Calu3 (cell line): ENCODE measurements at regions not wholly inside any gene's neighbourhood (a gene's known extent, or its start where the extent isn't known, plus 50 kb on each side); places are given as distances from the start of the nearest gene placed in this dataset.

ENCODE experiments used
- BruUV-seq: library from RNA; stranded (reverse); fragments of 400-500 nt; replicated peaks from 2 replicates; lab custom pipeline; 2021; lab: Mats Ljungman, UMichigan
- CTCF ChIA-PET: fragments of 300-600 bp; sonication (Branson Sonifier 250); formaldehyde crosslinking; loops from one replicate; lab custom pipeline; 2022; ENCODE audit warnings: antibody characterized with exemption; lab: Charles Lee
- DNase-seq: peaks from one replicate; pipeline ENCODE4 v3.0.0; 2022
- H3K27ac Mint-ChIP-seq: one replicate; pipeline ENCODE4 v1.8.0; 2022; ENCODE audit warnings: mixed read lengths; ENCODE audit not compliant: unreplicated experiment
- H3K27me3 Mint-ChIP-seq: one replicate; pipeline ENCODE4 v1.8.0; 2022; ENCODE audit warnings: mixed read lengths; ENCODE audit not compliant: unreplicated experiment
- H3K36me3 Mint-ChIP-seq: one replicate; pipeline ENCODE4 v1.8.0; 2022; ENCODE audit warnings: mild to moderate bottlenecking, moderate library complexity, mixed read lengths; ENCODE audit not compliant: insufficient read depth, unreplicated experiment
- H3K4me1 Mint-ChIP-seq: one replicate; pipeline ENCODE4 v1.8.0; 2022; ENCODE audit warnings: mild to moderate bottlenecking, low read depth, mixed read lengths; ENCODE audit not compliant: unreplicated experiment
- H3K4me3 Mint-ChIP-seq: one replicate; pipeline ENCODE4 v1.8.0; 2022; ENCODE audit warnings: mild to moderate bottlenecking, low read depth, moderate library complexity, mixed read lengths; ENCODE audit not compliant: unreplicated experiment
- H3K9me3 Mint-ChIP-seq: one replicate; pipeline ENCODE4 v1.8.0; 2022; ENCODE audit warnings: low read depth, mixed read lengths; ENCODE audit not compliant: unreplicated experiment
- CTCF ChIP-seq: fragments of 200-600 bp; IDR thresholded peaks from one replicate; pipeline ENCODE4 v1.8.0; 2022; ENCODE audit warnings: antibody characterized with exemption; ENCODE audit not compliant: unreplicated experiment
- intact Hi-C: fragments of 100-400 bp; cut with micrococcal nuclease; formaldehyde crosslinking; loops from one replicate; pipeline ENCODE4 v1.10.0; 2022; ENCODE audit not compliant: unreplicated experiment

DNA sequence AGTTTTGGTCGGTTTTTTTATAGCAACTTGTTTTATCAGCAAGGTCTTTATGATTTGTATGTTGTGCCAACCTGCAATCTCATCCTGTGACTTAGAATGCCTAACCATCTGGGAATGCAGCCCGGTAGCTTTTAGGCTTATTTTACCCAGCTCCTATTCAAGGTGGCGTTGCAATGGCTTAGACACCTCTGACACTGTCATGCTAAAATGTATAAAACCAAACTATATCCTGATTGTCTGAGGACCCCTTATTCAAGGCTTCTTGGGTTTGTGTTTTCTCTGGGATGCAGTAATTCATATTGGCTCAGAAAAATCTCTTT, 209.0 kb upstream of the ALCAM start:
- H3K27ac Mint-ChIP-seq, result no peak overlapping the region
- TF ChIP-seq CTCF, result no peak
- H3K36me3 Mint-ChIP-seq, result no peaks in the 10 kb centered on the region
- no peak for DNase-seq
- no peaks in the 10 kb centered on the region for H3K9me3 Mint-ChIP-seq
- no peaks in the 10 kb centered on the region for H3K27me3 Mint-ChIP-seq
- no peaks in the 10 kb centered on the region for H3K4me1 Mint-ChIP-seq
- CTCF ChIA-PET, result interaction anchor here (0.7 kb wide), 1 partner anchor 609 kb away, joined by 3 read pairs; no protein-coding TSS in a partner anchor
- intact Hi-C loops, result no loop called here
- BruUV-seq, result no TSS peak
- H3K4me3 Mint-ChIP-seq, result no peak overlapping the region

- CTCF ChIA-PET, result interaction anchor here (0.7 kb wide), 1 partner anchor 610 kb away, joined by 3 read pairs; no protein-coding TSS in a partner anchor
- no TSS peak for BruUV-seq
- intact Hi-C loops, result no loop called here
Measured at GRCh38 chr3:105158286-105158685, 208.4 kb upstream of the ALCAM start.

GRCh38 chr3:105162448-105162847, 204.3 kb upstream of the ALCAM start:
- BruUV-seq, result no TSS peak
- intact Hi-C loops, result no loop called here
- H3K4me3 Mint-ChIP-seq, result no peak overlapping the region
- no peak for DNase-seq
- TF ChIP-seq CTCF, result no peak
- CTCF ChIA-PET, result no interaction called here
- no peaks in the 10 kb centered on the region for H3K4me1 Mint-ChIP-seq
- no peaks in the 10 kb centered on the region for H3K9me3 Mint-ChIP-seq
- no peaks in the 10 kb centered on the region for H3K36me3 Mint-ChIP-seq
- H3K27me3 Mint-ChIP-seq, result no peaks in the 10 kb centered on the region
- H3K27ac Mint-ChIP-seq, result no peak overlapping the region

More at GRCh38 chr3:105158286-105158685, 208.4 kb upstream of the ALCAM start:
- no peak for DNase-seq
- H3K27me3 Mint-ChIP-seq, result no peaks in the 10 kb centered on the region
- no peaks in the 10 kb centered on the region for H3K9me3 Mint-ChIP-seq
- H3K36me3 Mint-ChIP-seq, result no peaks in the 10 kb centered on the region
- no peak for TF ChIP-seq CTCF
- no peak overlapping the region for H3K27ac Mint-ChIP-seq
- H3K4me1 Mint-ChIP-seq, result no peaks in the 10 kb centered on the region
- H3K4me3 Mint-ChIP-seq, result no peak overlapping the region

DNA sequence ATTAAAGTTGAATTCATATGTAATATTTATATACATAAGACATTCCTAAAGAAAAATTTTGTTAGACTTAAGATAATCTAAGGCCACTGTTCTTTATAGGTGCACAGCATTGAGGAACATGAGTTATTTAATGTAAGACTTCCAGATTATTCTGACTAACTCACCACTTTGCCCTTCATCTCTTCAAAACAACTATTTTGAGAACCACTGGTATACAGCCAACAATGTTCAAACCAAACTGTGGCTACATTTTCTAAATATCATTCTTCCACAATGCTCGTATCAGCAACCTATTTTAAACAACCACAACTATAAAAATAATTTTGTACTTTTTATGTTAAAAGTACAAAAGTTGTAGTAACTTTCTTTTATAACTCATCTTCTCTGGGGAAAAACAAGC, 199.8 kb upstream of the ALCAM start:
- H3K4me3 Mint-ChIP-seq, result no peak overlapping the region

More for the DNA sequence above, 199.8 kb upstream of the ALCAM start:
- TF ChIP-seq CTCF, result no peak
- DNase-seq, result no peak
- Mint-ChIP-seq H3K36me3 (no peaks in the 10 kb centered on the region), H3K9me3 (no peaks in the 10 kb centered on the region), H3K27ac (no peak overlapping the region), H3K4me1 (no peaks in the 10 kb centered on the region), H3K27me3 (no peaks in the 10 kb centered on the region)
- BruUV-seq, result no TSS peak
- intact Hi-C loops, result no loop called here
- CTCF ChIA-PET, result no interaction called here
